ENCODE measurements at regions not wholly inside any gene's neighbourhood (a gene's known extent, or its start where the extent isn't known, plus 50 kb on each side); places are given as distances from the start of the nearest gene placed in this dataset.
"Not testable (repeated sequence)": the region's sequence is repeated elsewhere in the genome, so short reads cannot be mapped to it uniquely, and the experiment has no call there.

DNA sequence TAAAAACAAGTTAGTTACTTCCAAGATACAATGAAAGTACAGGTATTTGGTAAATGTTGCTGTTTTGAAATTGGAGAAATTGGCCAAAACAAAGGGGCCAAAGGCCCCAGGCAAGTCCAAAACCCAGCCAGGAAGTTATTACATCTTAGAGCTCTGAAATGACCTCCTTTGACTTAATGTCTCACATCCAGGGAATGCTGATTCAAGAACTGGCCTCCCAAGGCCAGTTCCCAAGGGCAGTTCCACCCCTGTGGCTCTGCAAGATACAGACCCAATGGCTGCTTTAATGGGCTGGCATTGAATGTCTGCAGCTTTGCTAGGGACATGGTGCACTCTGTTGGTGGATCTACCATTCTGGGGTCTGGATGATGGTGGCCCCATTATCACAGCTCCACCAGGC, 217.3 kb upstream of the FKBP1C start:
- no peak overlapping the region for H2BK12ac ChIP-seq (ENCODE audit: low read length)
- H3K14ac ChIP-seq (ENCODE audit: low read length): no peak overlapping the region
- no peaks in the 10 kb centered on the region for H3K9me3 ChIP-seq (ENCODE audit: insufficient read depth, low read depth, low read length)
- H3K4me3 ChIP-seq (ENCODE audit: low read depth, low read length): no peak overlapping the region
- no peak overlapping the region for H2AK5ac ChIP-seq (ENCODE audit: low read length)
- H2AFZ ChIP-seq (ENCODE audit: insufficient read depth, low read length, poor library complexity): no peak overlapping the region
- no peaks in the 10 kb centered on the region for H3K36me3 ChIP-seq (ENCODE audit: control insufficient read depth in 1 of 2, insufficient read depth in 2 of 2, low read length in 2 of 2)
- DNase-seq: peak in 1 of 2 donors; percentile 3
- H3K23ac ChIP-seq (ENCODE audit: low read length): no peak overlapping the region
- H4K91ac ChIP-seq (ENCODE audit: low read depth, low read length): no peak overlapping the region
- H4K8ac ChIP-seq (ENCODE audit: low read depth, low read length): no peak overlapping the region
- no peaks in the 10 kb centered on the region for H3K79me1 ChIP-seq (ENCODE audit: low read length)
- no peak overlapping the region for H3K9ac ChIP-seq (ENCODE audit: low read length)
- H3K18ac ChIP-seq (ENCODE audit: low read length): no peak overlapping the region
- no peaks in the 10 kb centered on the region for H3K27me3 ChIP-seq (ENCODE audit: insufficient read depth, low read length)
- no peak overlapping the region for H3K4ac ChIP-seq (ENCODE audit: low read depth, low read length)
- no peaks in the 10 kb centered on the region for H3K79me2 ChIP-seq (ENCODE audit: control insufficient read depth, insufficient read depth, low read length, poor library complexity)
- peaks cover 0 to 4% of the 10 kb centered on the region in 2 experiments for H3K4me1 ChIP-seq (ENCODE audit: control insufficient read depth in 1 of 2, insufficient read depth in 2 of 2, low read length in 2 of 2)
- H4K12ac ChIP-seq (ENCODE audit: low read depth, low read length): no peak overlapping the region
- no peak overlapping the region for H2BK120ac ChIP-seq (ENCODE audit: insufficient read depth, low read length, poor library complexity)
- H2BK5ac ChIP-seq (ENCODE audit: low read depth, low read length, poor library complexity): no peak overlapping the region
- H3K27ac ChIP-seq (ENCODE audit: low read depth, low read length): no peak overlapping the region
- H3K4me2 ChIP-seq (ENCODE audit: low read length): no peak overlapping the region

- H4K8ac ChIP-seq (ENCODE audit: low read depth, low read length): no peak overlapping the region
- H3K79me1 ChIP-seq (ENCODE audit: low read length): peaks cover 2% of the 10 kb centered on the region
- no peak for DNase-seq
- H3K4me2 ChIP-seq (ENCODE audit: low read length): no peak overlapping the region
- H3K9ac ChIP-seq (ENCODE audit: low read length): no peak overlapping the region
- no peak overlapping the region for H2AFZ ChIP-seq (ENCODE audit: insufficient read depth, low read length, poor library complexity)
- no peak overlapping the region for H3K23ac ChIP-seq (ENCODE audit: low read length)
- peak overlapping the region; percentile 14 for H4K91ac ChIP-seq (ENCODE audit: low read depth, low read length)
- H3K27me3 ChIP-seq (ENCODE audit: insufficient read depth, low read length): no peaks in the 10 kb centered on the region
- H3K4ac ChIP-seq (ENCODE audit: low read depth, low read length): no peak overlapping the region
- H3K4me1 ChIP-seq (ENCODE audit: control insufficient read depth in 1 of 2, insufficient read depth in 2 of 2, low read length in 2 of 2): peaks cover 0 to 4% of the 10 kb centered on the region in 2 experiments
- H2AK5ac ChIP-seq (ENCODE audit: low read length): no peak overlapping the region
- H2BK12ac ChIP-seq (ENCODE audit: low read length): no peak overlapping the region
- H4K12ac ChIP-seq (ENCODE audit: low read depth, low read length): no peak overlapping the region
- no peak overlapping the region for H3K14ac ChIP-seq (ENCODE audit: low read length)
- H2BK5ac ChIP-seq (ENCODE audit: low read depth, low read length, poor library complexity): no peak overlapping the region
- no peaks in the 10 kb centered on the region for H3K36me3 ChIP-seq (ENCODE audit: control insufficient read depth in 1 of 2, insufficient read depth in 2 of 2, low read length in 2 of 2)
- no peak overlapping the region for H2BK120ac ChIP-seq (ENCODE audit: insufficient read depth, low read length, poor library complexity)
- H3K4me3 ChIP-seq (ENCODE audit: low read depth, low read length): no peak overlapping the region
- H3K18ac ChIP-seq (ENCODE audit: low read length): no peak overlapping the region
- H3K79me2 ChIP-seq (ENCODE audit: control insufficient read depth, insufficient read depth, low read length, poor library complexity): no peaks in the 10 kb centered on the region
- no peak overlapping the region for H3K27ac ChIP-seq (ENCODE audit: low read depth, low read length)
- H3K9me3 ChIP-seq (ENCODE audit: insufficient read depth, low read depth, low read length): no peaks in the 10 kb centered on the region
- WGBS (ENCODE audit: extremely low coverage, insufficient coverage, insufficient read length): no CpG with 5 or more reads among the region's 2 CpGs
Observed at GRCh38 chr6:62998022-62998421, 213.2 kb upstream of the FKBP1C start.

GRCh38 chr6:62999242-62999641, 212.0 kb upstream of the FKBP1C start:
- not testable (repeated sequence) for H3K9ac ChIP-seq (ENCODE audit: low read length); H3K14ac ChIP-seq (ENCODE audit: low read length); DNase-seq; H3K79me2 ChIP-seq (ENCODE audit: control insufficient read depth, insufficient read depth, low read length, poor library complexity); H3K27ac ChIP-seq (ENCODE audit: low read depth, low read length); H3K4me3 ChIP-seq (ENCODE audit: low read depth, low read length); H3K4me2 ChIP-seq (ENCODE audit: low read length); H3K36me3 ChIP-seq (ENCODE audit: control insufficient read depth in 1 of 2, insufficient read depth in 2 of 2, low read length in 2 of 2); H3K4ac ChIP-seq (ENCODE audit: low read depth, low read length); H2BK5ac ChIP-seq (ENCODE audit: low read depth, low read length, poor library complexity); H4K91ac ChIP-seq (ENCODE audit: low read depth, low read length); H2AFZ ChIP-seq (ENCODE audit: insufficient read depth, low read length, poor library complexity); H3K4me1 ChIP-seq (ENCODE audit: control insufficient read depth in 1 of 2, insufficient read depth in 2 of 2, low read length in 2 of 2); H3K23ac ChIP-seq (ENCODE audit: low read length); H2BK120ac ChIP-seq (ENCODE audit: insufficient read depth, low read length, poor library complexity); H3K27me3 ChIP-seq (ENCODE audit: insufficient read depth, low read length); H3K18ac ChIP-seq (ENCODE audit: low read length); H4K8ac ChIP-seq (ENCODE audit: low read depth, low read length); H2BK12ac ChIP-seq (ENCODE audit: low read length); H4K12ac ChIP-seq (ENCODE audit: low read depth, low read length); H3K9me3 ChIP-seq (ENCODE audit: insufficient read depth, low read depth, low read length); H2AK5ac ChIP-seq (ENCODE audit: low read length); H3K79me1 ChIP-seq (ENCODE audit: low read length)
- no CpG with 5 or more reads among the region's 3 CpGs for WGBS (ENCODE audit: extremely low coverage, insufficient coverage, insufficient read length)

GRCh38 chr6:62999796-63000195, 211.5 kb upstream of the FKBP1C start:
- H4K8ac ChIP-seq (ENCODE audit: low read depth, low read length): no peak overlapping the region
- H4K12ac ChIP-seq (ENCODE audit: low read depth, low read length): no peak overlapping the region
- H3K9ac ChIP-seq (ENCODE audit: low read length): no peak overlapping the region
- no CpG with 5 or more reads among the region's 1 CpG for WGBS (ENCODE audit: extremely low coverage, insufficient coverage, insufficient read length)
- H3K4me1 ChIP-seq (ENCODE audit: control insufficient read depth in 1 of 2, insufficient read depth in 2 of 2, low read length in 2 of 2): no peaks in the 10 kb centered on the region
- no peaks in the 10 kb centered on the region for H3K9me3 ChIP-seq (ENCODE audit: insufficient read depth, low read depth, low read length)
- H2AFZ ChIP-seq (ENCODE audit: insufficient read depth, low read length, poor library complexity): no peak overlapping the region
- H2BK5ac ChIP-seq (ENCODE audit: low read depth, low read length, poor library complexity): peak overlapping the region; percentile 76
- H3K4me3 ChIP-seq (ENCODE audit: low read depth, low read length): no peak overlapping the region
- no peak overlapping the region for H3K18ac ChIP-seq (ENCODE audit: low read length)
- no peak overlapping the region for H3K23ac ChIP-seq (ENCODE audit: low read length)
- no peak overlapping the region for H2AK5ac ChIP-seq (ENCODE audit: low read length)
- H3K14ac ChIP-seq (ENCODE audit: low read length): no peak overlapping the region
- no peak overlapping the region for H3K4me2 ChIP-seq (ENCODE audit: low read length)
- DNase-seq: peak in 1 of 2 donors; percentile 37
- H3K36me3 ChIP-seq (ENCODE audit: control insufficient read depth in 1 of 2, insufficient read depth in 2 of 2, low read length in 2 of 2): no peaks in the 10 kb centered on the region
- H4K91ac ChIP-seq (ENCODE audit: low read depth, low read length): no peak overlapping the region
- H3K79me1 ChIP-seq (ENCODE audit: low read length): peaks cover 2% of the 10 kb centered on the region
- no peak overlapping the region for H3K27ac ChIP-seq (ENCODE audit: low read depth, low read length)
- H3K27me3 ChIP-seq (ENCODE audit: insufficient read depth, low read length): no peaks in the 10 kb centered on the region
- H2BK120ac ChIP-seq (ENCODE audit: insufficient read depth, low read length, poor library complexity): peak overlapping the region; percentile 51
- H2BK12ac ChIP-seq (ENCODE audit: low read length): no peak overlapping the region
- no peak overlapping the region for H3K4ac ChIP-seq (ENCODE audit: low read depth, low read length)
- no peaks in the 10 kb centered on the region for H3K79me2 ChIP-seq (ENCODE audit: control insufficient read depth, insufficient read depth, low read length, poor library complexity)

Data from trophoblast cell (in vitro differentiated cells and primary cell).